Neural crest cell (in vitro differentiated cells): ENCODE measurements at regions not wholly inside any gene's neighbourhood (a gene's known extent, or its start where the extent isn't known, plus 50 kb on each side); places are given as distances from the start of the nearest gene placed in this dataset.

Source experiments
- DNase-seq: peaks from one replicate; pipeline ENCODE4 v3.0.0; 2021; ENCODE audit warnings: low read depth, mixed read lengths, low spot score
- H3K27ac Mint-ChIP-seq: one replicate; pipeline ENCODE4 v1.8.0; 2021; ENCODE audit warnings: mild to moderate bottlenecking, mixed read lengths; ENCODE audit not compliant: unreplicated experiment
- H3K27me3 Mint-ChIP-seq: 2 replicates; pipeline ENCODE4 v1.8.0; 2021; ENCODE audit warnings: low read depth, mild to moderate bottlenecking, mixed read lengths
- H3K36me3 Mint-ChIP-seq: 2 replicates; pipeline ENCODE4 v1.8.0; 2021; ENCODE audit warnings: low read depth, mild to moderate bottlenecking, mixed read lengths
- H3K4me1 Mint-ChIP-seq: 2 replicates; pipeline ENCODE4 v1.8.0; 2021; ENCODE audit warnings: mixed read lengths
- H3K4me3 Mint-ChIP-seq: one replicate; pipeline ENCODE4 v1.8.0; 2021; ENCODE audit warnings: mild to moderate bottlenecking, mixed read lengths
- H3K9me3 Mint-ChIP-seq: 2 replicates; pipeline ENCODE4 v1.8.0; 2021; ENCODE audit warnings: mixed read lengths
- CTCF ChIP-seq: fragments of 200-600 bp; sonication (generic); conservative IDR thresholded peaks from 2 replicates; pipeline ENCODE4 v1.5.0; 2021; ENCODE audit warnings: antibody characterized with exemption, mild to moderate bottlenecking

GRCh38 chr13:104357174-104357573 lies 1291.0 kb upstream of the SLC10A2 start:
- no peak for TF ChIP-seq CTCF

GRCh38 chr13:104355041-104355670 lies 1288.9 kb upstream of the SLC10A2 start:
- Mint-ChIP-seq H3K27me3 (no peaks in the 10 kb centered on the region), H3K36me3 (no peaks in the 10 kb centered on the region), H3K27ac (no peak overlapping the region), H3K4me1 (peaks cover 8% of the 10 kb centered on the region), H3K4me3 (no peak overlapping the region), H3K9me3 (peaks cover 7% of the 10 kb centered on the region)
- no peak for TF ChIP-seq CTCF
- DNase-seq, result no peak

More at GRCh38 chr13:104357174-104357573, 1291.0 kb upstream of the SLC10A2 start:
- Mint-ChIP-seq H3K9me3 (peaks cover 7% of the 10 kb centered on the region), H3K4me1 (peaks cover 8% of the 10 kb centered on the region), H3K27ac (no peak overlapping the region), H3K27me3 (no peaks in the 10 kb centered on the region), H3K4me3 (no peak overlapping the region), H3K36me3 (no peaks in the 10 kb centered on the region)
- no peak for DNase-seq

GRCh38 chr13:104327211-104327610 lies 1261.0 kb upstream of the SLC10A2 start:
- DNase-seq, result no peak
- H3K4me1 Mint-ChIP-seq, result no peaks in the 10 kb centered on the region
- peaks cover 3% of the 10 kb centered on the region for H3K9me3 Mint-ChIP-seq
- H3K27me3 Mint-ChIP-seq, result no peaks in the 10 kb centered on the region
- H3K4me3 Mint-ChIP-seq, result no peak overlapping the region
- no peak overlapping the region for H3K27ac Mint-ChIP-seq
- peaks cover 3% of the 10 kb centered on the region for H3K36me3 Mint-ChIP-seq
- TF ChIP-seq CTCF, result no peak

- Mint-ChIP-seq H3K4me1 (no peaks in the 10 kb centered on the region), H3K27me3 (no peaks in the 10 kb centered on the region), H3K27ac (no peak overlapping the region), H3K36me3 (peaks cover 3% of the 10 kb centered on the region), H3K9me3 (peaks cover 3% of the 10 kb centered on the region), H3K4me3 (no peak overlapping the region)
- no peak for DNase-seq
- TF ChIP-seq CTCF, result no peak
Measured at GRCh38 chr13:104326523-104326922, 1260.3 kb upstream of the SLC10A2 start.

- no peak for TF ChIP-seq CTCF
- H3K4me1 Mint-ChIP-seq, result peaks cover 3% of the 10 kb centered on the region
- no peak for DNase-seq
- H3K9me3 Mint-ChIP-seq, result peaks cover 5% of the 10 kb centered on the region
- H3K27ac Mint-ChIP-seq, result no peak overlapping the region
- no peaks in the 10 kb centered on the region for H3K36me3 Mint-ChIP-seq
- no peaks in the 10 kb centered on the region for H3K27me3 Mint-ChIP-seq
- H3K4me3 Mint-ChIP-seq, result no peak overlapping the region
Measured at GRCh38 chr13:104321756-104322155, 1255.5 kb upstream of the SLC10A2 start.
